ENCODE measurements at regions not wholly inside any gene's neighbourhood (a gene's known extent, or its start where the extent isn't known, plus 50 kb on each side); places are given as distances from the start of the nearest gene placed in this dataset.

DNA sequence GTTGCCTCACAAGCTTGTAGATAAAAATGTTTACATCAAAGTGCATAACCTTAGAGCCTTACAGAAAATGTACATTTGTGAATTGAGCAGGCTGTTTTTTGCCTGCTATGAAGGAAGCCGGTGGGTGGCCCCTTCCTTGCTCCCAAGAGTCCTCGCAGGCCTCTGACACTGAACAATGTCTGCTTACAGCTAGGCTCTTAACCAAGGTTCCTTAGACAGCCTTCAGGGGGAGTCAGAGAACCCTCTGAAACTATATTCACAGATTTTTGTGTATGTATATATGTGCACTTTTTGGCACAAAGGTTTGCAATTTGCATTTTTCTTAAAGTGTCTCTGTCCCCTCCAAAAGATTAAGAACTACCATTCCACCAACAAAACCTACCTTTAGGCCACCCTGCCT lies 282.6 kb downstream of the BARHL2 start:
- DNase-seq (no peak), ATAC-seq (no peak)
- intact Hi-C loops (cut with micrococcal nuclease): no loop called here

GRCh38 chr1:90417126-90417525 lies 300.0 kb downstream of the BARHL2 start:
- intact Hi-C loops (cut with micrococcal nuclease): no loop called here
- ATAC-seq: no peak
- DNase-seq: no peak

- ATAC-seq: no peak
- intact Hi-C loops (cut with micrococcal nuclease): loop anchor here (2.0 kb wide), 1 partner anchor 59 kb away; no protein-coding TSS in a partner anchor
- DNase-seq: no peak
Observed at GRCh38 chr1:90414201-90414600, 302.9 kb downstream of the BARHL2 start.

- ATAC-seq: no peak
- intact Hi-C loops (cut with micrococcal nuclease): no loop called here
- no peak for DNase-seq
Observed at GRCh38 chr1:90413519-90413918, 303.6 kb downstream of the BARHL2 start.

- intact Hi-C loops (cut with micrococcal nuclease): no loop called here
- DNase-seq (no peak), ATAC-seq (no peak)
Observed at GRCh38 chr1:90412563-90412962, 304.5 kb downstream of the BARHL2 start.

DNA sequence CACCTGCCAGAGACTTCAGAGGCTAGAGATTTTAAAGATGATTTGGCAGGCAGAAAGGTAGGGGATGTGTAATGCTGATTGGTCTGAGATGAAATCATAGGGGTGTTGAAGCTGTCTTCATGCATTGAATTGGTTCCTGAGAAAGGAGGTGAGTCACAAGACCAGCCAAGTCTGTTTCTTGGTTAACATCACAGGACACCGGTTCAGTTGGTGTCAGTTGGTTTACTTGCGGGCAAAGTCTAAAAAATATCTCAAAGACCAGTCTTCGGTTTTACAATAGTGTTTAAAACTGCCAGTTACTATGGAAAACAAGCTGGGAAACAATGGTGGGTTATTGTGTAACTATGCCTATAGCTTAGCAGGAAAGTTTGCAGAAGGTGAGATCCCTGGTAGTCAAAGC lies 305.9 kb downstream of the BARHL2 start:
- intact Hi-C loops (cut with micrococcal nuclease): no loop called here
- no peak for DNase-seq
- no peak for ATAC-seq

- intact Hi-C loops (cut with micrococcal nuclease): no loop called here
- DNase-seq: no peak
- no peak for ATAC-seq
Observed at GRCh38 chr1:90407737-90408136, 309.4 kb downstream of the BARHL2 start.

DNA sequence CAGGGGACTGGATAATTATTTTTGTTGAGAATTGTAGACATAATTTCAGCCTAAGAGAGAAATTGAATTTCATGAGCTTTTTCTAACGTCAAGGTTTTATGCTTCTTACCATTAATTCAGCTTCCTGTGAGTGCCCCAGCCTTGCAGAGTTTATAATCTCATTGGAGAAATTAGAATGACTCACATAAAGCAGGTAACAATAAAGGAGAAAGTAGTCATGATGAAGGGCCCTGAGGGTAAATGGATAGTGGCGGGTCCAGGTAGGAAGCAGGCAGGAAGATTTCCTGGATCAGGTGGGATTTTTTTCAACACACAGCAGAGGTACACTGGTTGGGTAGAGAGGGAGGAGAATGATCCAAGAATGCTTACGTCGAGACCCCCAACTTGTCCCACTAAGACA lies 311.4 kb downstream of the BARHL2 start:
- intact Hi-C loops (cut with micrococcal nuclease): no loop called here
- ATAC-seq (no peak), DNase-seq (no peak)

DNA sequence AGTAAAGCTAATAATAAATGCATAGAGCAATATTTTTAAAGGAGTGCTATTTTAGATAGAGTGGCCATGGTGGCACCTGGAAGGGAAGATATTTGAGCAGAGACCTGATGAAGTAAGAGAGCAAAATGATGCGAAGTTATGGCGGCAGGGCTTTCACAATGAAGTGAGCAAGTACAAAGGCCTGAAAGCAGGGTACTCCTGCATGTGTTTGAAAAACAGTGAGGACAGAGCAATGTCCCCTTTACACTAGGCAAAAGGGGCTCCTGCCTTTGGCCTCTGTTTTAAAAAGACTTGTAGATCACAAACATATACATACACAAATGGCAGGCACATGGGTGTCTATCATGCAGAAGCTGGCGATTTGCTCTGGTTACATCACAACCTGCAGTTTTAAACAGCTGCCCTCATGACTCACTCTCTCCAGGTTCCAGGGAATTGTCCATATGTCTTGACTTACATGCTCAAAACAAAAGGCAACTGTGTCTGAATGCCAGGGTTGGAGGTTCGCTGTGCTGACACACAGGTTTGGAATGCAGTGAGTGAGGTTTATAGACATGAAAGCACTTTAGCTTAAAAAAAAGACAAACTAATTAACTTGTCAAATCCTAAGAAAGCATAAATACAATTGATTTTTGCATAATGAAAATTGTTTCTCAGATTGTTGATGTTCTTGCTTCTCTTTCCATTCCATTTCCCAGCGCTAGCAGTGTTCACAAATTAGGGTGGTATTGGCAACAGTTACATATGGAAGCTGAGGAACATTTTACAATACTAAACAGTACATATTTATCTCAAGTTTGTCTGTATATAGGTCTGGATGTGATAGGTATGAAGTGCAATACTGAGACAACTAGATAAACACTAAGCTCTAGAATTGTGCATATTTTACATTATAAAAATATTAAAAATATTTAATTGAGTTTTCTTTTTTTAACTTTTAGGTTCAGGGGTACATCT lies 313.9 kb downstream of the BARHL2 start:
- ATAC-seq (no peak), DNase-seq (no peak)
- intact Hi-C loops (cut with micrococcal nuclease): no loop called here

- ATAC-seq (no peak), DNase-seq (no peak)
- intact Hi-C loops (cut with micrococcal nuclease): no loop called here
Observed at GRCh38 chr1:90400131-90400530, 317.0 kb downstream of the BARHL2 start.

DNA sequence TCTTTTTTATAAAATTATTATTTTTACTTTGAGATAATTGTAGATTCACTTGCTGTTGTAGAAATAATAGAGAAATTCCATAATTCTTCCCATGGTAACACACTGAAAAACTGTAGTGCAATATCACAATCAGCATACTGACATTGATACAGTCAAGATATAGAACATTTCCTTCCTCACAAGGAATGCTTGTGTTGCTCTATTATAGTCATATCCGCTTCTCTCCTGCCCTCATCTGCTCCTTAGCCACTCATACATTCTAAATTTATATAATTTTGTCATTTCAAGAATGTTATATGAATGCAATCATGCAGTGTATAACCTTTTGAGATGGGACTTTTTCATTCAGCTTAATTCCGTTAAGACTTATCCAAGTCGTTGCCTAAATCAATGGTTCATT lies 320.2 kb downstream of the BARHL2 start:
- DNase-seq: no peak
- intact Hi-C loops (cut with micrococcal nuclease): no loop called here
- no peak for ATAC-seq

DNA sequence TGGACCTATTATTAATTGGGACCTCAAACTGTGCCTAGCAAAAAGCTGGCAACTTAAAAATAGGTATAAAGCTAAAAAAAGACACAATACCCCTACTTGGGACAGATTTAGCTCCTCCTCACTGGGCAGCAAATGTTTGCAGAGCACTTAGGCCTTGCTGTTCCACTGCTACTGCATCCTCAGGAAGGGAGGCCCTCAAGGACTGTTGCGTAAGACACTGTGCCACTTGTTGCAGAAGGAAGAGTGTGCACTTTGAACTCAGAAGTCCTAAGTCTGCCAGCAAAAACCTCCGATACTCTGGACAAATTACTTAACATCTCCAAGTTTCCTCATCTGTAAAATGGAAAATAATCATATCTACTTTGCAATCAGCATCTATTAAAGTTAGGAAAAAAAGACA lies 322.9 kb downstream of the BARHL2 start:
- intact Hi-C loops (cut with micrococcal nuclease): no loop called here
- ATAC-seq: no peak
- no peak for DNase-seq

DNA sequence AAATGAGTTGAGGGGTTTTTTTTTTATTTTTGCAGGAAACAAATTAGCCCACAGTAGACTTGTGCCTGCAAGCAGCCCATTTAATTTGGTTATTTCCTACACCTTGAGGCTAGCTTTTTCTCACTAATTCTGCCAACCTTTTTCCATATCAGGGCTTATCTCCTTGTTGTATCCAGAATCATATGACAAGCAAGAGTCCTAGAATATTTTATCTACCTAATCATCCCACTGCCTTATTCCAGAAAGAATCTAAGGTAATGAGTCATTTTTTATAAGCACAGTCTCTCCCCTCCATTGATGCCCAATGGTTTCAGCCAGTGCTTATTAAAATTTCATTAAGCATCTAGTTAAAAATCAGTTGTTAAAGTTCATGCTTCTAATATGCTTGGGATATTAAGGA lies 324.1 kb downstream of the BARHL2 start:
- DNase-seq (no peak), ATAC-seq (no peak)
- intact Hi-C loops (cut with micrococcal nuclease): no loop called here

DNA sequence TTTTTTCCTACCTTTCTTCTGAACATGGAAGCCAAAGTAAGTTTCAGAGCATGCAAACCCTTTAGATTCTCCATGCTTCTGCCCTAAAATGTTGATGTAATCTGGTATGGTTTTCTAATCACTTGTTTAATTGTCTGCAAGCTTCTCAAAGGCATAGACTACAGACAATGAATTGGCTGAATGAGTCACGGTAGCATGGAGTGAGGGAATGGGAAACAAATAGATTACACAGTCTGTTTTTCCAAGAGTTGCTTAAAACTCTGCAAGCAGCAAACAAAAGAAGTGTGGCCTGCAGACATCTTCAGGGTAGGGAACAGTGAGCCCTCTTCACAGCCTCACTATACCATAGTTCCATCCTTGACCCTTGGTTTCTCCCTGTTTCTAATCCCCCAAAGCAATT lies 326.0 kb downstream of the BARHL2 start:
- intact Hi-C loops (cut with micrococcal nuclease): no loop called here

GRCh38 chr1:90387805-90388204 lies 329.3 kb downstream of the BARHL2 start:
- peak; percentile 68 for ATAC-seq
- intact Hi-C loops (cut with micrococcal nuclease): no loop called here
- DNase-seq: no peak

More for the DNA sequence above, 326.0 kb downstream of the BARHL2 start:
- no peak for DNase-seq
- ATAC-seq: no peak

DNA sequence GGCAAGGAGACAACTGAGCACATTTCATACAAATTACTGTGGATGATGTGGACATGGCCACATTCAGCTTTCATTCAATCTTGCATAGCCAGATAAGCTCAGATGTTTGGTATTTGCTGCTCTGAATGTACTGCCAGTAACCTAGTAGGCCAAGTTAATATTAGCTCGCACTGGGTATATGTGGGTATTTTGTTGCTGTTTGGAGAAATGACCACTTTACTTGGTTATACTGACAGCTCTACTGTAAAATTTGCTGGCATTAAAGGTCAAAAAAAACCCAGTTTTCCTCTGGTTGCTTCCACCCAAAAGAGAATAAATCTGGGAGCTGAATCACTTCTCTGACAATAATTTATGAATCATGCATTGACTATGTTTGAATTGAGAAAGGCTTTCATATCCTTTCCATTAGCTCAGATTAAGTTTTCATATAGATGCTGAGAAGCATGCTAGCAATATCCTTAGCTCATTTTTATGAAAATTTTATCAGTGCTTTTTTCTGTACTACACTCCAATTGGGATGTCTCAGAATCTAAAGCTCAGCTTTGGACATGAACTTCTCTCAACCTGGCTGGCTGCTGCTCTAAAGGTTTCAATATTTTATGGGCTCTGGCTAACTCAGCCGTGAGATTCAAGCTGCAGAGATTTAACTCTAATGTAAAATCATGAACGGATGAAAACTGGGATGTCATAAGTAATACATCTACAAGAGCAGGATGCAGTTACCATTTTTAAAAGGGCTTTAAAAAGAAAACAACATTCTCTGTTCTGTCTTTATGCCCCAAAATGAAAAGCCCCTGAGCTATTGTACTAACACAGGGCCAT lies 330.0 kb downstream of the BARHL2 start:
- intact Hi-C loops (cut with micrococcal nuclease): no loop called here
- ATAC-seq (peak; percentile 45), DNase-seq (no peak)

DNA sequence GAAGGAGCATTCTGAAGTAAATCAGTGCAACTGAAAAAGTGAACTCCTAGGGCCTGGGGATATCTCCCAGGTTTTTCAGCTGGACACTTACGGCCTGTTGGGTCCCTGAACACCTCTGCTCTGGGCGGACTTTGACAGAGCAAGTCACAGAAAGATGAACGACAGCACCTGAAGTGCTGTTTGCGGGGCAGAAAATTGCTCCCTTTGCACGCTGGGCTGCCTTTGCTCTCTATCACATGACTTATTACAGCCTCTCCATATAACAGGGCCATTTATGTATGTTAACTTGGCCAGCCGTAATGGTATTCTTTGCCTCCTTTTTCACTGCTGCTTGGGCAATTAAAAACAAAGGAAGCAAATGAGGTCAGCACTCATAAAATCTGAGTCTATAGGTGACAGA lies 332.9 kb downstream of the BARHL2 start:
- intact Hi-C loops (cut with micrococcal nuclease): no loop called here
- ATAC-seq: no peak
- DNase-seq: no peak

GRCh38 chr1:90382161-90382560 lies 334.9 kb downstream of the BARHL2 start:
- DNase-seq: no peak

GRCh38 chr1:90381598-90381997 lies 335.5 kb downstream of the BARHL2 start:
- DNase-seq (no peak), ATAC-seq (no peak)
- intact Hi-C loops (cut with micrococcal nuclease): no loop called here

More at GRCh38 chr1:90382161-90382560, 334.9 kb downstream of the BARHL2 start:
- intact Hi-C loops (cut with micrococcal nuclease): no loop called here
- no peak for ATAC-seq

- intact Hi-C loops (cut with micrococcal nuclease): no loop called here
- no peak for ATAC-seq
- no peak for DNase-seq
Observed at GRCh38 chr1:90371448-90371813, 345.7 kb downstream of the BARHL2 start.

Measured in left ventricle myocardium superior (tissue), 1 donor.